HepG2 (cell line): ENCODE measurements at regions not wholly inside any gene's neighbourhood (a gene's known extent, or its start where the extent isn't known, plus 50 kb on each side); places are given as distances from the start of the nearest gene placed in this dataset.

ENCODE experiments used
- ATAC-seq: fragments of 200-7000 bp; cut with Tn5 transposase; 3 replicates; pipeline ENCODE4 v1.9.1; 2020; ENCODE audit warnings: mild to moderate bottlenecking, moderate library complexity
- BruUV-seq: library from RNA; stranded (reverse); fragments of 400-500 nt; replicated peaks from 2 replicates; lab custom pipeline; 2021; lab: Mats Ljungman, UMichigan
- CTCF ChIA-PET: fragments of 300-600 bp; formaldehyde crosslinking; extraction: SDS; loops from one replicate; lab custom pipeline; 2021; ENCODE audit warnings: low total read pairs, inconsistent platforms, low intra/inter-chr PET ratio; lab: Yijun Ruan, JAX
- POLR2A ChIA-PET: fragments of 350-600 bp; sonication (Branson Sonifier 250); formaldehyde crosslinking; loops from one replicate; lab custom pipeline; 2020; ENCODE audit warnings: antibody characterized with exemption, inconsistent platforms; lab: Yijun Ruan, JAX
- DNase-seq: peaks from one replicate; pipeline ENCODE4 v3.0.0-alpha.2; 2015; ENCODE audit warnings: low spot score
- FAIRE-seq: peaks from 3 replicates; lab custom pipeline; 2011; peaks lifted over from hg19 to GRCh38; lab: Jason Lieb, UNC
- H2AFZ ChIP-seq: one replicate; pipeline ENCODE4 v1.6.1; 2011; ENCODE audit warnings: low read length, inconsistent platforms
- H3K27ac ChIP-seq: fragments of 300-600 bp; 3 replicates; pipeline ENCODE4 v1.8.0; 2011; ENCODE audit warnings: mixed run types, mild to moderate bottlenecking, mixed read lengths, low read length, inconsistent platforms; ENCODE audit not compliant: insufficient read depth; ENCODE audit errors: extremely low read length
- H3K27me3 ChIP-seq, 2 experiments: fragments of 200-600 bp in 1 of 2; 2 replicates in 1 of 2; 3 replicates in 1 of 2; pipeline versions ENCODE4 v1.6.0 to v1.8.0; 2011; ENCODE audit warnings: low read length in 2 of 2, mild to moderate bottlenecking in 2 of 2, moderate library complexity in 2 of 2, inconsistent platforms in 1 of 2; ENCODE audit not compliant: insufficient read depth in 2 of 2, control insufficient read depth in 1 of 2
- H3K36me3 ChIP-seq, 2 experiments: fragments of 200-600 bp in 1 of 2; replicated peaks in 1 of 2; 2 replicates in 1 of 2; 3 replicates in 1 of 2; pipeline versions ENCODE4 v1.5.1 to v1.8.0; 2011; ENCODE audit warnings: low read length in 2 of 2, inconsistent platforms in 1 of 2; ENCODE audit not compliant: insufficient read depth in 2 of 2, control insufficient read depth in 1 of 2
- H3K4me1 ChIP-seq: 2 replicates; pipeline ENCODE4 v1.5.1; 2012; ENCODE audit warnings: low read length, inconsistent platforms; ENCODE audit not compliant: insufficient read depth
- H3K4me2 ChIP-seq: 2 replicates; pipeline ENCODE4 v1.6.0; 2011; ENCODE audit warnings: low read depth, low read length, inconsistent platforms
- H3K4me3 ChIP-seq, 3 experiments: fragments of 200-600 bp in 1 of 3; sonication (generic), shearing (Covaris generic) in 1 of 3; replicated peaks in 1 of 3; 2 replicates each; pipeline ENCODE4 v1.5.1; 2011 to 2016; ENCODE audit warnings: low read length in 3 of 3, inconsistent platforms in 2 of 3, low read depth in 2 of 3, mild to moderate bottlenecking in 2 of 3, control low read depth in 1 of 3, mixed read lengths in 1 of 3; ENCODE audit not compliant: insufficient read depth in 1 of 3
- H3K79me2 ChIP-seq: one replicate; pipeline ENCODE4 v1.6.1; 2011; ENCODE audit warnings: low read length, inconsistent platforms; ENCODE audit not compliant: insufficient read depth
- H3K9ac ChIP-seq: 2 replicates; pipeline ENCODE4 v1.6.0; 2011; ENCODE audit warnings: mild to moderate bottlenecking, low read depth, low read length, inconsistent platforms; ENCODE audit not compliant: insufficient read depth
- H3K9me3 ChIP-seq: 2 replicates; pipeline ENCODE4 v1.5.1; 2012; ENCODE audit warnings: mild to moderate bottlenecking, low read length
- H4K20me1 ChIP-seq: 2 replicates; pipeline ENCODE4 v1.6.0; 2011; ENCODE audit warnings: inconsistent platforms, mild to moderate bottlenecking, low read length, moderate library complexity; ENCODE audit not compliant: insufficient read depth
- AHR ChIP-seq: IDR thresholded peaks from 2 replicates; pipeline ENCODE4 v1.6.1; 2018; ENCODE audit warnings: missing genetic modification reagents, missing compliant biosample characterization
- ATF7 ChIP-seq, 2 experiments: fragments of 450-650 bp in 1 of 2; sonication (generic) in 1 of 2; formaldehyde crosslinking in 1 of 2; IDR thresholded peaks; 2 replicates each; pipeline versions ENCODE4 v1.4.0 to v1.6.1; 2016 to 2020; ENCODE audit warnings: antibody characterized with exemption in 1 of 2, mild to moderate bottlenecking in 1 of 2, missing genetic modification reagents in 1 of 2
- GPN1 ChIP-seq: sonication (generic); formaldehyde crosslinking; IDR thresholded peaks from 2 replicates; pipeline ENCODE4 v1.5.1; 2020; ENCODE audit warnings: missing genetic modification reagents, borderline replicate concordance
- HNRNPL ChIP-seq: fragments of 200-400 bp; formaldehyde crosslinking; IDR thresholded peaks from 2 replicates; pipeline ENCODE4 v1.6.1; 2017; ENCODE audit warnings: mild to moderate bottlenecking, low read depth, low read length
- KAT7 ChIP-seq: IDR thresholded peaks from 2 replicates; pipeline ENCODE4 v1.6.1; 2018; ENCODE audit warnings: borderline replicate concordance, missing compliant biosample characterization
- NFKBIZ ChIP-seq: IDR thresholded peaks from 2 replicates; pipeline ENCODE4 v1.6.1; 2018; ENCODE audit warnings: missing genetic modification reagents, missing compliant biosample characterization
- PITX1 ChIP-seq: sonication (generic); formaldehyde crosslinking; IDR thresholded peaks from 2 replicates; pipeline ENCODE4 v1.5.1; 2020; ENCODE audit warnings: mild to moderate bottlenecking, missing genetic modification reagents
- REL ChIP-seq: sonication (generic); formaldehyde crosslinking; conservative IDR thresholded peaks from 2 replicates; pipeline ENCODE4 v1.8.0; 2022; ENCODE audit warnings: mild to moderate bottlenecking, missing genetic modification reagents, moderate library complexity
- RFXANK ChIP-seq: IDR thresholded peaks from 2 replicates; pipeline ENCODE4 v1.6.1; 2016
- SALL1 ChIP-seq: sonication (generic); formaldehyde crosslinking; IDR thresholded peaks from 2 replicates; pipeline ENCODE4 v1.8.0; 2022; ENCODE audit warnings: mild to moderate bottlenecking, missing genetic modification reagents
- SP1 ChIP-seq, 2 experiments: fragments of 450-650 bp in 1 of 2; sonication (generic) in 1 of 2; formaldehyde crosslinking in 1 of 2; IDR thresholded peaks; 2 replicates each; pipeline versions ENCODE4 v1.4.0 to v1.6.1; 2016 to 2020; ENCODE audit warnings: missing genetic modification reagents in 1 of 2
- SRY ChIP-seq: sonication (generic); formaldehyde crosslinking; IDR thresholded peaks from 2 replicates; pipeline ENCODE4 v1.8.0; 2022; ENCODE audit warnings: mild to moderate bottlenecking, missing genetic modification reagents
- WIZ ChIP-seq: sonication (generic); formaldehyde crosslinking; IDR thresholded peaks from 2 replicates; pipeline ENCODE4 v1.5.1; 2020; ENCODE audit warnings: mild to moderate bottlenecking, missing genetic modification reagents
- ZNF383 ChIP-seq: sonication (generic); formaldehyde crosslinking; IDR thresholded peaks from 2 replicates; pipeline ENCODE4 v1.4.0; 2020; ENCODE audit warnings: missing genetic modification reagents, mild to moderate bottlenecking, borderline replicate concordance
- ZNF780A ChIP-seq: sonication (generic); formaldehyde crosslinking; IDR thresholded peaks from 2 replicates; pipeline ENCODE4 v1.8.0; 2022; ENCODE audit warnings: mild to moderate bottlenecking, missing genetic modification reagents, moderate library complexity
- WGBS: methylation state at CpG from one replicate; pipeline ENCODE4 v1.1.6; 2017; ENCODE audit warnings: low lambda C conversion rate; 5-methylcytosine and 5-hydroxymethylcytosine counted together
- in situ Hi-C: cut with HindIII; loops from 2 replicates; pipeline ENCODE4 v1.10.0; 2017; ENCODE audit warnings: low pct_unique_long_range_greater_than_20kb; ENCODE audit not compliant: extremely low pct_ligation_motif_present
- intact Hi-C: fragments of 100-400 bp; cut with micrococcal nuclease; formaldehyde crosslinking; loops from one replicate; pipeline ENCODE4 v1.10.0; 2022; ENCODE audit not compliant: unreplicated experiment
- TF ChIP-seq, protein P1 (sequence below): sonication (generic); formaldehyde crosslinking; IDR thresholded peaks from 2 replicates; pipeline ENCODE4 v1.5.1; 2020; ENCODE audit warnings: mild to moderate bottlenecking, missing genetic modification reagents, borderline replicate concordance

DNA sequence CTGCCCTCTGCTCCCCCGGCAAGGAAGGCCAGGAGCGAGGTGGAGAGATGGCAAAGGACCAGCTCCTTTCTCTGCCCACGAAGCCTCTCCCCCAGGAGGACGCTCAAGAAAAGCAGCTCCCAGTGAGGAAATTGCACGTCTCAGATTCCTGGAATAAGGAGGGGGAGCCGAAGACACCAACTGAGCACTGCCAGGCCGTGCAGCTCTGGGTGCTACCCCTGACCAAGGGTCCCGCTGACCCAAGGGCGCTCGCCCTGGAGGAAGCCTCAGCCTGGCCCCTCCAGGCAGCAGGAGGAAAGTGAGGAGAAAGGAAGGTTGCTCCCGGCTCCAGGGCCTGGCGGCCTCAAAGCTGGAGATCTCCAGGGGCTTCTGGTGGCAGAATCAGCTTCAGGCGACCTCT is 174.1 kb upstream of the SFSWAP start:
- FAIRE-seq (no peak), DNase-seq (no peak), ATAC-seq (no peak)
- no peaks in the 10 kb centered on the region for H4K20me1 ChIP-seq
- H3K4me1 ChIP-seq: no peaks in the 10 kb centered on the region
- in situ Hi-C loops (no loop called here), intact Hi-C loops (no loop called here)
- peaks cover 6 to 48% of the 10 kb centered on the region in 2 experiments; a peak in 3 of 5 replicates for H3K27me3 ChIP-seq
- H3K79me2 ChIP-seq: no peaks in the 10 kb centered on the region
- POLR2A ChIA-PET: no interaction called here
- CTCF ChIA-PET: no interaction called here
- H3K4me3 ChIP-seq: no peak overlapping the region
- H3K4me2 ChIP-seq: no peak overlapping the region
- H3K9me3 ChIP-seq: no peaks in the 10 kb centered on the region
- no TSS peak for BruUV-seq
- no peak overlapping the region for H3K9ac ChIP-seq
- H2AFZ ChIP-seq: no peak overlapping the region
- no peak overlapping the region for H3K27ac ChIP-seq
- TF ChIP-seq GPN1 (CRISPR knock-in tag) (no peak), SALL1 (CRISPR knock-in tag) (no peak), AHR (CRISPR knock-in tag) (no peak), REL (CRISPR knock-in tag) (no peak), HNRNPL (no peak), ATF7 (IDR thresholded peaks at IDR 0.05) (no peak), ATF7 (CRISPR knock-in tag; IDR thresholded peaks at IDR 0.05) (no peak), NFKBIZ (CRISPR knock-in tag) (no peak), SP1 (IDR thresholded peaks at IDR 0.05) (no peak), SP1 (CRISPR knock-in tag; IDR thresholded peaks at IDR 0.05) (no peak), KAT7 (no peak), SRY (CRISPR knock-in tag) (no peak), PITX1 (no peak), ZNF780A (CRISPR knock-in tag) (no peak), ZNF383 (CRISPR knock-in tag) (no peak), RFXANK (CRISPR knock-in tag) (no peak), WIZ (CRISPR knock-in tag) (no peak)
- TF ChIP-seq, protein P1, sequence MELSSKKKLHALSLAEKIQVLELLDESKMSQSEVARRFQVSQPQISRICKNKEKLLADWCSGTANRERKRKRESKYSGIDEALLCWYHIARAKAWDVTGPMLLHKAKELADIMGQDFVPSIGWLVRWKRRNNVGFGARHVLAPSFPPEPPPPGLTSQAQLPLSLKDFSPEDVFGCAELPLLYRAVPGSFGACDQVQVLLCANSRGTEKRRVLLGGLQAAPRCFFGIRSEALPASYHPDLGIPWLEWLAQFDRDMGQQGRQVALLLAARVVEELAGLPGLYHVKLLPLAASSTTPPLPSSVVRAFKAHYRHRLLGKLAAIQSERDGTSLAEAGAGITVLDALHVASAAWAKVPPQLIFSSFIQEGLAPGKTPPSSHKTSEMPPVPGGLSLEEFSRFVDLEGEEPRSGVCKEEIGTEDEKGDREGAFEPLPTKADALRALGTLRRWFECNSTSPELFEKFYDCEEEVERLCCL: no peak
- WGBS: 24% methylated on average over 12 of the region's 13 CpGs
- H3K36me3 ChIP-seq: no peaks in the 10 kb centered on the region
